ENCODE measurements at regions not wholly inside any gene's neighbourhood (a gene's known extent, or its start where the extent isn't known, plus 50 kb on each side); places are given as distances from the start of the nearest gene placed in this dataset.

GRCh38 chr6:163985040-163985439 is 570.5 kb downstream of the QKI start:
- no peak overlapping the region for H3K4me3 ChIP-seq
- H3K36me3 ChIP-seq: no peaks in the 10 kb centered on the region
- no peaks in the 10 kb centered on the region for H3K27me3 ChIP-seq
- TF ChIP-seq POLR2AphosphoS5 (IDR thresholded peaks at IDR 0.05; ENCODE audit: insufficient read depth in 1 of 2, low read depth in 1 of 2) (no peak), POLR2A (IDR thresholded peaks at IDR 0.05) (no peak)
- TF ChIP-seq, protein P1, sequence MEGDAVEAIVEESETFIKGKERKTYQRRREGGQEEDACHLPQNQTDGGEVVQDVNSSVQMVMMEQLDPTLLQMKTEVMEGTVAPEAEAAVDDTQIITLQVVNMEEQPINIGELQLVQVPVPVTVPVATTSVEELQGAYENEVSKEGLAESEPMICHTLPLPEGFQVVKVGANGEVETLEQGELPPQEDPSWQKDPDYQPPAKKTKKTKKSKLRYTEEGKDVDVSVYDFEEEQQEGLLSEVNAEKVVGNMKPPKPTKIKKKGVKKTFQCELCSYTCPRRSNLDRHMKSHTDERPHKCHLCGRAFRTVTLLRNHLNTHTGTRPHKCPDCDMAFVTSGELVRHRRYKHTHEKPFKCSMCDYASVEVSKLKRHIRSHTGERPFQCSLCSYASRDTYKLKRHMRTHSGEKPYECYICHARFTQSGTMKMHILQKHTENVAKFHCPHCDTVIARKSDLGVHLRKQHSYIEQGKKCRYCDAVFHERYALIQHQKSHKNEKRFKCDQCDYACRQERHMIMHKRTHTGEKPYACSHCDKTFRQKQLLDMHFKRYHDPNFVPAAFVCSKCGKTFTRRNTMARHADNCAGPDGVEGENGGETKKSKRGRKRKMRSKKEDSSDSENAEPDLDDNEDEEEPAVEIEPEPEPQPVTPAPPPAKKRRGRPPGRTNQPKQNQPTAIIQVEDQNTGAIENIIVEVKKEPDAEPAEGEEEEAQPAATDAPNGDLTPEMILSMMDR (IDR thresholded peaks at IDR 0.05): no peak
- H3K27ac ChIP-seq: no peak overlapping the region
- no peaks in the 10 kb centered on the region for H3K4me1 ChIP-seq
- no peak for DNase-seq (ENCODE audit: extremely low spot score in 2 of 2)
- intact Hi-C loops (cut with DNase I): no loop called here
- H3K9me3 ChIP-seq: no peaks in the 10 kb centered on the region

- no peak for DNase-seq (ENCODE audit: extremely low spot score in 2 of 2)
- no peak overlapping the region for H3K27ac ChIP-seq
- TF ChIP-seq POLR2AphosphoS5 (IDR thresholded peaks at IDR 0.05; ENCODE audit: insufficient read depth in 1 of 2, low read depth in 1 of 2) (no peak), POLR2A (IDR thresholded peaks at IDR 0.05) (no peak)
- TF ChIP-seq, protein P1 (IDR thresholded peaks at IDR 0.05): no peak
- intact Hi-C loops (cut with DNase I): no loop called here
- no peaks in the 10 kb centered on the region for H3K4me1 ChIP-seq
- H3K4me3 ChIP-seq: no peak overlapping the region
- no peaks in the 10 kb centered on the region for H3K27me3 ChIP-seq
- no peaks in the 10 kb centered on the region for H3K9me3 ChIP-seq
- no peaks in the 10 kb centered on the region for H3K36me3 ChIP-seq
Observed at GRCh38 chr6:163984124-163984936, 569.8 kb downstream of the QKI start.

- Histone ChIP-seq H3K27ac (no peak overlapping the region), H3K36me3 (no peaks in the 10 kb centered on the region), H3K27me3 (no peaks in the 10 kb centered on the region), H3K4me3 (no peak overlapping the region), H3K4me1 (no peaks in the 10 kb centered on the region), H3K9me3 (no peaks in the 10 kb centered on the region)
- DNase-seq (ENCODE audit: extremely low spot score in 2 of 2): no peak
- intact Hi-C loops (cut with DNase I): no loop called here
- no peak for TF ChIP-seq POLR2AphosphoS5 (IDR thresholded peaks at IDR 0.05; ENCODE audit: insufficient read depth in 1 of 2, low read depth in 1 of 2)
Observed at GRCh38 chr6:163983679-163984078, 569.2 kb downstream of the QKI start.

GRCh38 chr6:163974322-163974721 is 559.8 kb downstream of the QKI start:
- Histone ChIP-seq H3K36me3 (no peaks in the 10 kb centered on the region), H3K27ac (no peak overlapping the region), H3K9me3 (no peaks in the 10 kb centered on the region), H3K4me1 (no peaks in the 10 kb centered on the region), H3K4me3 (no peak overlapping the region), H3K27me3 (no peaks in the 10 kb centered on the region)
- no peak for TF ChIP-seq POLR2A (IDR thresholded peaks at IDR 0.05)
- intact Hi-C loops (cut with DNase I): no loop called here
- no peak for DNase-seq (ENCODE audit: extremely low spot score in 2 of 2)

DNA sequence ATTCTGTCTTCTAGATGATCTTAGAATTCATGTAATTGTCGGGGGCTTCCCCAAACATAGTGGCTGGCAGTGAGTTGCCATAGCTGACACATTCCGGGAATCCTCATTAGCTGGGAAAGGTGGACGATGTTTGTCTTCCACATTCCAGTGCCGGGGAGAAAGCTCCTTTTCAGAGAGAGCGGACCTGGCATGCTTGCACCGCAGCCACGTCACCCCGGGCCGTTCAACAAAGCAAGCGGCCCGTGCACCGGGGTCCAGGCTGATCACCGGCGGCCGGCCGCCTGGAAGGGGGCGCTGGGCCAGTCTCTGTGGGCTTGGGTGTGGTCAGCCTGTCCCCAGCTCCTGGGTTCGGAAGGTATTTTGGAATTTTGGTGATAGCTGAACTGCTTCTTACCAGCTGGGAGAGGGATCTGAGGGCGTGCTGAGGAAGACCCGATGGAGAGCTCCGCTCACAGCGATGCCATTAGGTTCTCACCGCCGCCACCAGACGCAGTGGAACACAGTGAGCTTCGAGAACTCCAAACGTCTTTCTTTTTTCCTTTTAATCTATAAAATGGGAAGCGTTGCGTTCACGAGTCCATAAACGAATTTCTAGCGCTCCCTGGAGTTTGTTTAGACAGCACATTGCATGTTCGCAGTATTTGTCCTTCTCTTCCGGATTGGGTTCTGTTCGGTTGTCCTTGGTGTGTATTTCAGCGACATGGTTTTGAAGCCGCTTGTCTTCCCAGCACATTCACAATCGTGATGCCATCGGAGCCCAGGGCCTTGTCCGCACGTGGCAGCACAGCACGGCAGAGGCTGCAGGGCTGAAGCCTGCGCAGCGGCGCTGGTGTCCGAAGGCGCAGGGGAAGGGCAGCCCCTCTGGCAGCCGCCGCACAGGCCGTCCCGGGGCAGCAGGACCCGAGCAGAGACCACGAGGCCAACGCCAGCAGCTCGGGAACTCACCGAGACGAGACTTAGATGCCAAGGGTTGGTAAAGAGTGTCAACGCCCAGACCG is 557.6 kb downstream of the QKI start:
- intact Hi-C loops (cut with DNase I): no loop called here
- Histone ChIP-seq H3K4me3 (no peak overlapping the region), H3K36me3 (no peaks in the 10 kb centered on the region), H3K9me3 (no peaks in the 10 kb centered on the region), H3K27me3 (no peaks in the 10 kb centered on the region), H3K4me1 (no peaks in the 10 kb centered on the region), H3K27ac (no peak overlapping the region)
- DNase-seq (ENCODE audit: extremely low spot score in 2 of 2): no peak
- TF ChIP-seq, protein P1 (IDR thresholded peaks at IDR 0.05): no peak
- TF ChIP-seq POLR2AphosphoS5 (IDR thresholded peaks at IDR 0.05; ENCODE audit: insufficient read depth in 1 of 2, low read depth in 1 of 2) (no peak), POLR2A (IDR thresholded peaks at IDR 0.05) (no peak)
